Aorta (tissue), 5 donors: ENCODE measurements at regions not wholly inside any gene's neighbourhood (a gene's known extent, or its start where the extent isn't known, plus 50 kb on each side); places are given as distances from the start of the nearest gene placed in this dataset.
"Not testable (repeated sequence)": the region's sequence is repeated elsewhere in the genome, so short reads cannot be mapped to it uniquely, and the experiment has no call there.

Experiments
- ATAC-seq: fragments of 200-7000 bp; cut with Tn5 transposase; one replicate; pipeline ENCODE4 v1.9.1; 2022; ENCODE audit warnings: moderate library complexity; ENCODE audit not compliant: low FRiP score
- DNase-seq, 2 donors: peaks; one replicate each; pipeline ENCODE4 v3.0.0-alpha.2; 2020
- H3K27ac ChIP-seq, 2 donors: one replicate each; pipeline ENCODE4 v1.5.1; 2013; ENCODE audit warnings: low read length in 2 of 2, mild to moderate bottlenecking in 2 of 2, moderate library complexity in 2 of 2, control low read depth in 1 of 2, inconsistent platforms in 1 of 2, low read depth in 1 of 2
- H3K27me3 ChIP-seq, 2 donors: one replicate each; pipeline ENCODE4 v1.6.1; 2013; ENCODE audit warnings: control low read depth in 1 of 2, low read length in 1 of 2, mild to moderate bottlenecking in 1 of 2, moderate library complexity in 1 of 2; ENCODE audit not compliant: insufficient read depth in 2 of 2, control insufficient read depth in 1 of 2
- H3K36me3 ChIP-seq, 2 donors: one replicate each; pipeline ENCODE4 v1.6.1; 2013; ENCODE audit warnings: control low read depth in 1 of 2, low read length in 1 of 2, mild to moderate bottlenecking in 1 of 2; ENCODE audit not compliant: insufficient read depth in 2 of 2, control insufficient read depth in 1 of 2
- H3K4me1 ChIP-seq, 2 donors: one replicate each; pipeline ENCODE4 v1.6.1; 2013; ENCODE audit warnings: low read length in 2 of 2, control low read depth in 1 of 2, mild to moderate bottlenecking in 1 of 2, moderate library complexity in 1 of 2; ENCODE audit not compliant: insufficient read depth in 2 of 2, control insufficient read depth in 1 of 2
- H3K4me3 ChIP-seq, 2 donors: one replicate each; pipeline ENCODE4 v1.5.1; 2013; ENCODE audit warnings: low read length in 2 of 2, control low read depth in 1 of 2, mild to moderate bottlenecking in 1 of 2
- H3K9me3 ChIP-seq: one replicate; pipeline ENCODE4 v1.6.1; 2013; ENCODE audit warnings: mild to moderate bottlenecking, low read length; ENCODE audit not compliant: control insufficient read depth
- WGBS, 2 donors: extraction: QIAGEN DNeasy Blood & Tissue Kit; methylation state at CpG; one replicate each; pipeline ENCODE4 v1.1.7; 2013; 5-methylcytosine and 5-hydroxymethylcytosine counted together
- intact Hi-C, 2 donors: fragments of 100-400 bp; cut with DNase I; formaldehyde crosslinking; loops; one replicate each; pipeline versions ENCODE4 v1.14.2 to v1.15.0; 2022
- donor health status: healthy with polysubstance abuse.
- donor health status: Bipolar disorder and iron deficiency.
- donor health status: DM: no; HTN: no; CAD: no.
- donor health status: DM: no; HTN: no; CAD: no.
- donor health status: DM: yes; HTN: yes; CAD: no.

DNA sequence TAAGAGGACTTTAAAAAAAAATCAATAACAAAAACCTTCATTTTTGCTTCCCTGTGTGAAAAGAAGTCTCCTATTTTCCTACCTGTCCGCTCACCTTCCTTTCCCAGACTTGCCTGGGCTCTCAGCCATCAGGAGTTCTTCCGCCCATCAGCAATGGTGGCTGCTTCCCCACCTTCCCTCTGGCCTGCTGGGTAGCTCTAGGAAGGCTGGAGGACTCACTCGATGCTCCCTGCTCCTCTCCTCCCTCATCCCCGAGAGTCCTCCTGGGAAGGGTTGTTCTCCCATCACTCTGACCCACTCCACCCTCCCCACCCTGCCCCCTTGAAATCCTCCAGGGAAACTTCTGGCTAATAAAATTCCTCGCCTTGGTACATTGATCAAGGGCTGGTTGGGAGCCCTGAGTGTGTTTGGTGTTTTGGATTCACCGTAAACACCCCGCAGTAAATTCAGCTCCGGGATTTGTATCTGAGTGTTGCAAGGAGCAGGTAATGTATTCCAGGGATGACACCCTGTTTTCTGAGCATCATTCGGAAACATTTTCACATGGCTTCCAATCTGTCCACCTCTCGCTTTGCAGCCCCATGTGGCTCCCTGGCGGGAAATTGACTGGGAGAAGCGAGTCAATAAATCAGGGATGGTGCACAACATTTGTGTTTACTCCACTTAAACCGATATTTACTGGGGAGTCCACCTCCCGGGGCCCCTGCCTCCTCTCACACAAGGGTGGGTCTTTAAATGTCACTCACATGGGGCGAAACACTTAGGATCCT is 126.4 kb upstream of the SDK1 start:
- intact Hi-C loops, result no loop called here
- 93 to 95% methylated on average over 15 of the region's 15 CpGs for WGBS, 2 donors
- no peaks in the 10 kb centered on the region for H3K9me3 ChIP-seq
- DNase-seq (peak; percentile 16 to 31), ATAC-seq (no peak)
- no peak overlapping the region for H3K27ac ChIP-seq
- no peaks in the 10 kb centered on the region for H3K27me3 ChIP-seq
- H3K4me3 ChIP-seq, result no peak overlapping the region
- no peaks in the 10 kb centered on the region for H3K4me1 ChIP-seq
- no peaks in the 10 kb centered on the region for H3K36me3 ChIP-seq

DNA sequence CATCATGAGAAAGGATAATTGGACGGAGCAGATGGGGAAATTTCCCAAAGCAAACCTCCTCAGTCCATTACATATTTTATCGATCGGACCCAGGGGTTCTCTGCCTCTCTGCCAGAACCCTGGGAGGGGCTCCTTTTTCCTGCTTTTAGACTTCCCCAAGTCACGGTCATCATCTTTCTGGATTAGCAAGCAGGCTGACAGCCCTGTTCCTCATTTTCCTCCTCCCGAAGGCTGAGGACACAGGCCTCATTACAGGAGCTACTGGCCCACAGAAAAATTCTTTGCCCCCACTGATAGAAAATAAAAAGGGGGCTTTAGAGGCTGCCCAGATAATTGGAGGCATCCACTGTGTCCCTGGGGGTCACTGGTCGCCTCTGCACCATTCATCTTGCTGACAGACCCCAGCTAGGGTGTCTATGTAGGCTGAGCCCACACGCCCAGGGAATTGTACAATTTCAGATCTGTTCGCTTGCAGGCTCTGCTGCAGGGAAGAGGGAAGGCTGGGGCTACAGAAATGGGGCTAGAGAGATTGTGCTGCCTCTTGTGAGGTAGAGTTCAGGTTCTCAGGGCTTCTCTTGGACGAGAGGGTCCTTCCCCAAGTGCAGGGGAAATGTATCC is 125.7 kb upstream of the SDK1 start:
- Histone ChIP-seq H3K9me3 (no peaks in the 10 kb centered on the region), H3K36me3 (no peaks in the 10 kb centered on the region), H3K4me3 (no peak overlapping the region), H3K27me3 (no peaks in the 10 kb centered on the region), H3K4me1 (no peaks in the 10 kb centered on the region), H3K27ac (no peak overlapping the region)
- WGBS, 2 donors, result 90 to 95% methylated on average over 9 of the region's 9 CpGs
- ATAC-seq, result no peak
- intact Hi-C loops, result no loop called here
- peak; percentile 5 to 28 for DNase-seq

DNA sequence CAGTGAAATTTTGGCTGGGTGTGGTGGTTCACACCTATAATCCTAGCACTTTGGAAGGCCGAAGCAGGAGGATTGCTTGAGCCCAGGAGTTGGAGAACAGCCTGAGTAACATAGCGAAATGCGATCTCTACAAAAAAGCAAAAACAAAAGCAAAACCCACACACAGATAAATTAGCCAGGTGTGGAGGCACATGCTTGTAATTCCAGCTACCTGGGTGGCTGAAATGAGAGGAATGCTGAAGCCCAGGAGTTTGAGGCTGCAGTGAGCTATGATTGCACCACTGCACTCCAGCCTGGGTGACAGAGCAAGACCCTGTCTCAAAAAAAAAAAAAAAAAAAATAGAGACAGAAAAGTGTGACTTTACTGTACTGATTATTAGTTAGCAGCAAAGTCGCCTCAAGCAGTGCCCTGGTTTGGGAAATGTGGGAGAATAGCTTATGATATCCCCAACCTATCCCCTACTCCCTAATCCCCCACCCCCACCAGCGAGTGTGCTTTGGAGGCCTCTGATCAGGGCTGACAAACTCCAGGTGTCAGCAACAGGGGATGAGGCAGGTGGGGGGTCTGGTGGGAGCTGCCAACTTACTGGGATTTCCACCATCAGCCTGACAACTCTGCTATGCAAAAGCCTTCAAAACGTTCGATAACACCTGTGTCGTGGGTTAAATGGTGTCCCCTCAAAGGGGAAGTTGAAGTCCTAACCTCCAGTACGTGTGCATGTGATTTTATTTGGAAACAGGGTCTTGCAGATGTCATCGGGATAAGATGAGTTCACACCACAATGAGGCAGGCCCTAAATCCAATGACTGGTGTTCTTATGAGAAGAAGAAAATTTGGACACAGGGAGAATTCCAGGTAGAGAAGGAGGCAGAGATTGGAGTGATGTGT is 124.7 kb upstream of the SDK1 start:
- no peaks in the 10 kb centered on the region for H3K27me3 ChIP-seq
- intact Hi-C loops, result no loop called here
- DNase-seq (peak in 1 of 2 donors; percentile 35), ATAC-seq (no peak)
- 88 to 91% methylated on average over 10 of the region's 10 CpGs for WGBS, 2 donors
- H3K4me1 ChIP-seq, result no peaks in the 10 kb centered on the region
- no peaks in the 10 kb centered on the region for H3K36me3 ChIP-seq
- no peak overlapping the region for H3K27ac ChIP-seq
- no peaks in the 10 kb centered on the region for H3K9me3 ChIP-seq
- no peak overlapping the region for H3K4me3 ChIP-seq

DNA sequence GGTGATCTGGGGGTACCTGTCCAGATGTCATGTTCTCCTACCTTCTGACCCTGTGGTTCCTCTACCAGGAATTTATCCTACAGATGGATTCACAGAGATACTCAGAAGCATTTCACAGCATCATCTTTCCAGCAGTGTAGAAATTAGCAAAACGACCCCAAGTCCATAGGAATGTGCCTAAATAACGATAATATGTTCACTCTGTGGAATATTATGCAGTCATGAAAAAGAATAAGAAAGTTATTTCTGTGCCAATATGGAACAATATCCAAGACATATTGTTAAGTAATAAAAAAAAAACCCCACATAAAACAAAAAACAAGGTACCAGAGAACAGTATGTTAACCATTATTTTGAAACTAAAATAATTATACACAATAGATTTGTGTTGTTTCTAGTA is 123.8 kb upstream of the SDK1 start:
- ATAC-seq, result no peak
- 79 to 85% methylated on average over 2 of the region's 2 CpGs for WGBS, 2 donors
- intact Hi-C loops, result no loop called here

DNA sequence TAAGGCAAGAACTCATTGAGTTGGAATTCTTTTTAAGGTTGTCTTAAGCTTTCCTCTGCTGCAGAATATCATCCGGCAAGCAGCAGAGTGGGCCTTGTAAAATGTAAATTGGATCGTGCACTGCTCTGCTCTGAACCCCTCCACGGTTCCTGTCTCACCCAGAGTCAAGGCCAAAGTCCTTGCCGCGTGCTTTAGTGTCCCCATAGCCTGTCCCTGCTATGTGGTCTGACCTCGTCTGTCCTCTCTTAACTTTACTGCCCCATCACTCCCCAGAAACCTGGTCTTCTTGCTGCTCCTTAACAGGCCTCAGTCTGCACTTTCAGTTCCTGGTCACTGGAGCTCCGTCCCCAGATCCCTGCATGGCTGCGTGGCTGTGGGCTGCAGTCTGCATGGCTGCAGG is 121.6 kb upstream of the SDK1 start:
- WGBS, 2 donors, result 84 to 86% methylated on average over 8 of the region's 8 CpGs
- no peaks in the 10 kb centered on the region for H3K27me3 ChIP-seq
- no peaks in the 10 kb centered on the region for H3K36me3 ChIP-seq
- DNase-seq (peak in 1 of 2 donors; percentile 13), ATAC-seq (no peak)
- intact Hi-C loops, result no loop called here
- H3K27ac ChIP-seq, result no peak overlapping the region
- H3K9me3 ChIP-seq, result no peaks in the 10 kb centered on the region
- no peaks in the 10 kb centered on the region for H3K4me1 ChIP-seq
- H3K4me3 ChIP-seq, result no peak overlapping the region

More for the DNA sequence above, 123.8 kb upstream of the SDK1 start:
- no peaks in the 10 kb centered on the region for H3K9me3 ChIP-seq
- no peak overlapping the region for H3K4me3 ChIP-seq
- H3K36me3 ChIP-seq, result no peaks in the 10 kb centered on the region
- no peaks in the 10 kb centered on the region for H3K4me1 ChIP-seq
- no peak overlapping the region for H3K27ac ChIP-seq
- DNase-seq, result no peak
- no peaks in the 10 kb centered on the region for H3K27me3 ChIP-seq

DNA sequence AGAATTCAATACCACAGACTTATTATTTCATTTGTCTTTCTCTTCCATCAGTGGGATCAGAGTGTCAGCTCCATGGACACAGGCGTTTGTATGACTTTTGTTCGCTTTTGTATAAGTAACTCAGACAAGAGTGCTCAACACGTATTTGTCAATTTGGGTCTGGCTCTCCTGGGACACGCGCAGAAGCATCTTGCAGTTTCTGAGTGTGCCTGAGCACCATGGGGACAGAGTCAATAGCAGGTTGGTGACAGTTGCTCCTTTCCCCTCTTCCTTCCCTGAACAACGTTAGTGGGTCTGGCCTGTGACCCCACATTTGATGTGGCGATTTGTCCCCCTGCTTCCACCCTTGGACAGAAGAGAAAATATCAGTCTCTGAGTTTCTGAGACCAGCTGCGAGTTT is 120.4 kb upstream of the SDK1 start:
- WGBS, 2 donors, result 90 to 93% methylated on average over 8 of the region's 8 CpGs
- H3K9me3 ChIP-seq, result no peaks in the 10 kb centered on the region
- no peaks in the 10 kb centered on the region for H3K4me1 ChIP-seq
- no peaks in the 10 kb centered on the region for H3K36me3 ChIP-seq
- DNase-seq (peak in 1 of 2 donors; percentile 5), ATAC-seq (no peak)
- no peak overlapping the region for H3K4me3 ChIP-seq
- no peak overlapping the region for H3K27ac ChIP-seq
- no peaks in the 10 kb centered on the region for H3K27me3 ChIP-seq
- intact Hi-C loops, result no loop called here

DNA sequence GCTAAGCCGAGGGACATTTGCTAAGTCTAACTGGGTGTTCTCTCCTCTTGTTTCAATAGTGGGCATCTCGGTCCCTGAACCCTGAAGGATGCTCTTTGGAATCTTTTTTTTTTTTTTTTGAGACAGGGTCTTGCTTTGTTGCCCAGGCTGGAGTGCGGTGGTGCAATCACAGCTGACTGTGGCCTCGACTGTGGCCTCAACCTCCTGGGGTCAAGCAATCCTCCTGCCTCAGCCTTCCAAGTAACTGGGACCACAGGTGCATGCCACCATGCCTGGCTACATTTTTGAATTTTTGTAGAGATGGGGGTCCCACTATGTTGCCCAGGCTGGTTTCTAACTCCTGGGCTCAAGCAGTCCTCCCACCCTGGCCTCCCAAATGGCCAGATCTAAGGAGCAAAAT is 119.0 kb upstream of the SDK1 start:
- H3K4me3 ChIP-seq, H3K9me3 ChIP-seq, ATAC-seq, H3K27ac ChIP-seq, H3K27me3 ChIP-seq, H3K4me1 ChIP-seq, H3K36me3 ChIP-seq, intact Hi-C loops: not testable (repeated sequence)
- DNase-seq, result peak in 1 of 2 donors; percentile 22
- 96 to 97% methylated on average over 4 of the region's 4 CpGs for WGBS, 2 donors

DNA sequence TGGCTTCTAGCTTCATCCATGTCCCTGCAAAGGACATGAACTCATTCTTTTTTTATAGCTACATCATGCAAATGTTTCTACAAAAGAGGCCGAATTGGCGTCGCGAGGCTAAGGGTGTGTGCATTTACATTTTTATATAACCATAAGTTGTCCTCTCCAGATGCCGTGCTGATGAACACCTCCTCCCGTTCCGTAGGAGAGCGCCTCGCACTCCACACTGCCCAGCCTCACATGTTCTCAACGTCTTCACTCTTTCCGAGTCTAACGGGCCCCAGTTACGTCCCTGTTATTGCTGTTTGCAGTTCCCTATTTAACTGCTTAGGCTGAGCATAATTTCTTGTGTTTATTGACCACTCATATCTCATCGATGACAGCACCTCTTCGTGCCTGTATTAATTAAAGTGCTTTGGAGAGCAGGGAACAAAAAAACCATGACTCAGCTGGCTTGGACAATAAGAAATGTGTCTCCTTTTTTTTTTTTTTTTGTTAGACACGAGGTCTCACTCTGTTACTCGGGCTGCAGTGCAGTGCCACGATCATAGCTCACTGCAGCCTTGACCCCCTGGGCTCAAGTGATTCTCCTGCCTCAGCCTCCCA is 113.5 kb upstream of the SDK1 start:
- WGBS, 2 donors, result 79 to 81% methylated on average over 18 of the region's 18 CpGs
- Histone ChIP-seq H3K9me3 (no peaks in the 10 kb centered on the region), H3K27ac (no peak overlapping the region), H3K27me3 (no peaks in the 10 kb centered on the region), H3K4me3 (no peak overlapping the region), H3K36me3 (no peaks in the 10 kb centered on the region), H3K4me1 (no peaks in the 10 kb centered on the region)
- peak in 1 of 2 donors; percentile 16 for DNase-seq
- intact Hi-C loops, result no loop called here
- no peak for ATAC-seq
